ENCODE measurements at regions not wholly inside any gene's neighbourhood (a gene's known extent, or its start where the extent isn't known, plus 50 kb on each side); places are given as distances from the start of the nearest gene placed in this dataset.
A peak's percentile ranks its signal among the peaks of the same experiment; 100 is the strongest.

GRCh38 chr12:131542351-131542750, 168.5 kb upstream of the SFSWAP start:
- in situ Hi-C loops (cut with HindIII; ENCODE audit: low pct_unique_long_range_greater_than_20kb, low sequenced_read_pairs): no loop called here
- TF ChIP-seq JUND (IDR thresholded peaks at IDR 0.05; ENCODE audit: low read depth): no peak
- DNase-seq (ENCODE audit: low read depth in 1 of 2, low spot score in 1 of 2): no peak

- no peak for DNase-seq (ENCODE audit: low read depth in 1 of 2, low spot score in 1 of 2)
- in situ Hi-C loops (cut with HindIII; ENCODE audit: low pct_unique_long_range_greater_than_20kb, low sequenced_read_pairs): no loop called here
- no peak for TF ChIP-seq JUND (IDR thresholded peaks at IDR 0.05; ENCODE audit: low read depth)
Observed at GRCh38 chr12:131543040-131543439, 167.8 kb upstream of the SFSWAP start.

GRCh38 chr12:131547555-131547954, 163.3 kb upstream of the SFSWAP start:
- in situ Hi-C loops (cut with HindIII; ENCODE audit: low pct_unique_long_range_greater_than_20kb, low sequenced_read_pairs): no loop called here
- no peak for DNase-seq (ENCODE audit: low read depth in 1 of 2, low spot score in 1 of 2)
- TF ChIP-seq JUND (IDR thresholded peaks at IDR 0.05; ENCODE audit: low read depth): no peak

GRCh38 chr12:131550121-131550520, 160.8 kb upstream of the SFSWAP start:
- no peak for TF ChIP-seq JUND (IDR thresholded peaks at IDR 0.05; ENCODE audit: low read depth)
- no peak for DNase-seq (ENCODE audit: low read depth in 1 of 2, low spot score in 1 of 2)
- in situ Hi-C loops (cut with HindIII; ENCODE audit: low pct_unique_long_range_greater_than_20kb, low sequenced_read_pairs): no loop called here

GRCh38 chr12:131551675-131552491, 159.0 kb upstream of the SFSWAP start:
- DNase-seq (ENCODE audit: low read depth in 1 of 2, low spot score in 1 of 2): no peak
- no peak for TF ChIP-seq JUND (IDR thresholded peaks at IDR 0.05; ENCODE audit: low read depth)
- in situ Hi-C loops (cut with HindIII; ENCODE audit: low pct_unique_long_range_greater_than_20kb, low sequenced_read_pairs): no loop called here

- no peak for TF ChIP-seq JUND (IDR thresholded peaks at IDR 0.05; ENCODE audit: low read depth)
- in situ Hi-C loops (cut with HindIII; ENCODE audit: low pct_unique_long_range_greater_than_20kb, low sequenced_read_pairs): no loop called here
- DNase-seq (ENCODE audit: low read depth in 1 of 2, low spot score in 1 of 2): no peak
Observed at GRCh38 chr12:131552492-131552863, 158.4 kb upstream of the SFSWAP start.

GRCh38 chr12:131553096-131553777, 157.7 kb upstream of the SFSWAP start:
- TF ChIP-seq JUND (IDR thresholded peaks at IDR 0.05; ENCODE audit: low read depth): no peak
- DNase-seq (ENCODE audit: low read depth in 1 of 2, low spot score in 1 of 2): no peak
- in situ Hi-C loops (cut with HindIII; ENCODE audit: low pct_unique_long_range_greater_than_20kb, low sequenced_read_pairs): no loop called here

- DNase-seq (ENCODE audit: low read depth in 1 of 2, low spot score in 1 of 2): no peak
- in situ Hi-C loops (cut with HindIII; ENCODE audit: low pct_unique_long_range_greater_than_20kb, low sequenced_read_pairs): no loop called here
- no peak for TF ChIP-seq JUND (IDR thresholded peaks at IDR 0.05; ENCODE audit: low read depth)
Observed at GRCh38 chr12:131555197-131555846, 155.6 kb upstream of the SFSWAP start.

- no peak for DNase-seq (ENCODE audit: low read depth in 1 of 2, low spot score in 1 of 2)
- in situ Hi-C loops (cut with HindIII; ENCODE audit: low pct_unique_long_range_greater_than_20kb, low sequenced_read_pairs): no loop called here
- no peak for TF ChIP-seq JUND (IDR thresholded peaks at IDR 0.05; ENCODE audit: low read depth)
Observed at GRCh38 chr12:131555866-131556265, 155.0 kb upstream of the SFSWAP start.

- no peak for DNase-seq (ENCODE audit: low read depth in 1 of 2, low spot score in 1 of 2)
- no peak for TF ChIP-seq JUND (IDR thresholded peaks at IDR 0.05; ENCODE audit: low read depth)
- in situ Hi-C loops (cut with HindIII; ENCODE audit: low pct_unique_long_range_greater_than_20kb, low sequenced_read_pairs): no loop called here
Observed at GRCh38 chr12:131557078-131557709, 153.7 kb upstream of the SFSWAP start.

- TF ChIP-seq JUND (IDR thresholded peaks at IDR 0.05; ENCODE audit: low read depth): no peak
- peak in 1 of 2 experiments; percentile 33 for DNase-seq (ENCODE audit: low read depth in 1 of 2, low spot score in 1 of 2)
- in situ Hi-C loops (cut with HindIII; ENCODE audit: low pct_unique_long_range_greater_than_20kb, low sequenced_read_pairs): no loop called here
Observed at GRCh38 chr12:131559517-131560516, 151.1 kb upstream of the SFSWAP start.

- no peak for TF ChIP-seq JUND (IDR thresholded peaks at IDR 0.05; ENCODE audit: low read depth)
- no peak for DNase-seq (ENCODE audit: low read depth in 1 of 2, low spot score in 1 of 2)
- in situ Hi-C loops (cut with HindIII; ENCODE audit: low pct_unique_long_range_greater_than_20kb, low sequenced_read_pairs): no loop called here
Observed at GRCh38 chr12:131561051-131561450, 149.8 kb upstream of the SFSWAP start.

Measured in T47D (cell line).